Spleen (tissue), 11 donors: ENCODE measurements at regions not wholly inside any gene's neighbourhood (a gene's known extent, or its start where the extent isn't known, plus 50 kb on each side); places are given as distances from the start of the nearest gene placed in this dataset.

Source experiments
- DNase-seq: peaks from one replicate; pipeline ENCODE4 v3.0.0-alpha.2; 2020
- H3K27ac ChIP-seq, 8 donors: fragments of 200-600 bp; sonication (generic) in 7 of 8; 1 replicate in 4 of 8; 2 replicates in 4 of 8; pipeline versions ENCODE4 v1.5.0 to v1.8.0; 2016 to 2021; ENCODE audit warnings: inconsistent platforms in 4 of 8, mild to moderate bottlenecking in 4 of 8, moderate library complexity in 1 of 8
- H3K27me3 ChIP-seq, 7 donors: fragments of 200-600 bp; sonication (generic) in 6 of 7; replicated peaks in 1 of 7; 1 replicate in 4 of 7; 2 replicates in 3 of 7; pipeline versions ENCODE4 v1.5.0 to v1.8.0; 2016 to 2021; ENCODE audit warnings: inconsistent platforms in 3 of 7, mild to moderate bottlenecking in 1 of 7
- H3K36me3 ChIP-seq, 6 donors: fragments of 200-600 bp; sonication (generic) in 5 of 6; 1 replicate in 4 of 6; 2 replicates in 2 of 6; pipeline versions ENCODE4 v1.5.0 to v1.8.0; 2016 to 2021; ENCODE audit warnings: inconsistent platforms in 2 of 6
- H3K4me1 ChIP-seq, 6 donors: fragments of 200-600 bp; sonication (generic) in 5 of 6; 1 replicate in 3 of 6; 2 replicates in 3 of 6; pipeline versions ENCODE4 v1.5.0 to v1.8.0; 2016 to 2021; ENCODE audit warnings: inconsistent platforms in 3 of 6
- H3K4me3 ChIP-seq, 8 donors: fragments of 200-600 bp; sonication (generic) in 7 of 8; 1 replicate in 4 of 8; 2 replicates in 4 of 8; pipeline versions ENCODE4 v1.5.0 to v1.8.0; 2016 to 2021; ENCODE audit warnings: inconsistent platforms in 4 of 8, mild to moderate bottlenecking in 4 of 8, moderate library complexity in 2 of 8
- H3K9me3 ChIP-seq, 8 donors: fragments of 200-600 bp; sonication (generic) in 7 of 8; 1 replicate in 4 of 8; 2 replicates in 4 of 8; pipeline versions ENCODE4 v1.5.0 to v1.8.0; 2016 to 2021; ENCODE audit warnings: inconsistent platforms in 4 of 8
- CTCF ChIP-seq, 11 experiments: fragments of 200-600 bp in 7 of 11; fragments of 450-650 bp in 4 of 11; sonication (generic) in 4 of 11; IDR thresholded peaks in 8 of 11; conservative IDR thresholded peaks in 3 of 11; 1 replicate in 7 of 11; 2 replicates in 4 of 11; pipeline versions ENCODE4 v1.4.0 to v1.8.0; 2016 to 2021; ENCODE audit warnings: antibody characterized with exemption in 11 of 11, inconsistent platforms in 4 of 11, mild to moderate bottlenecking in 1 of 11
- POLR2A ChIP-seq, 3 donors: fragments of 450-650 bp; IDR thresholded peaks; one replicate each; pipeline ENCODE4 v1.5.1; 2017; ENCODE audit warnings: antibody characterized with exemption in 3 of 3, mild to moderate bottlenecking in 1 of 3
- POLR2AphosphoS5 ChIP-seq, 3 donors: sonication (generic); formaldehyde crosslinking; IDR thresholded peaks; one replicate each; pipeline ENCODE4 v1.5.1; 2017; ENCODE audit warnings: antibody characterized with exemption in 3 of 3
- WGBS, 5 donors: extraction: QIAGEN DNeasy Blood & Tissue Kit in 3 of 5; methylation state at CpG; one replicate each; pipeline versions ENCODE4 v1.1.5 to v1.1.7; 2013 to 2018; 5-methylcytosine and 5-hydroxymethylcytosine counted together
- intact Hi-C: fragments of 100-400 bp; cut with DNase I; formaldehyde crosslinking; loops from one replicate; pipeline ENCODE4 v1.15.0; 2023; ENCODE audit warnings: low total_unique reads
- donor health status: healthy with polysubstance abuse.
- donor health status: DM: no; HTN: no; CAD: no; lungs with moderate emphysema.
- donor health status: DM: no; HTN: no; CAD: no.
- donor health status: Bipolar disorder and iron deficiency.
- donor health status: healthy.
- donor health status: DM: no; HTN: no; CAD: no.
- donor health status: DM: yes; HTN: yes; CAD: no.

GRCh38 chr11:131246156-131246555 is 124.3 kb upstream of the NTM start:
- Histone ChIP-seq H3K4me1 (no peaks in the 10 kb centered on the region), H3K27ac (no peak overlapping the region), H3K36me3 (no peaks in the 10 kb centered on the region), H3K4me3 (no peak overlapping the region), H3K27me3 (peaks cover 0 to 39% (median 0%) of the 10 kb centered on the region in 7 donors), H3K9me3 (no peaks in the 10 kb centered on the region)
- no peak for DNase-seq
- TF ChIP-seq POLR2AphosphoS5 (IDR thresholded peaks at IDR 0.05) (no peak), POLR2A (IDR thresholded peaks at IDR 0.05) (no peak), CTCF (IDR thresholded peaks at IDR 0.05 in 8 of 11, conservative IDR thresholded peaks at IDR 0.05 in 3 of 11) (no peak)
- intact Hi-C loops, result no loop called here
- 15 to 39% (median 25%) methylated on average over 3 of the region's 3 CpGs for WGBS, 5 donors

GRCh38 chr11:131246663-131247062 is 123.8 kb upstream of the NTM start:
- Histone ChIP-seq H3K36me3 (no peaks in the 10 kb centered on the region), H3K4me1 (no peaks in the 10 kb centered on the region), H3K4me3 (no peak overlapping the region), H3K27ac (no peak overlapping the region), H3K9me3 (no peaks in the 10 kb centered on the region), H3K27me3 (peaks cover 0 to 39% (median 0%) of the 10 kb centered on the region in 7 donors)
- WGBS, 5 donors, result 16 to 19% (median 18%) methylated on average over 15 of the region's 15 CpGs
- DNase-seq, result no peak
- intact Hi-C loops, result no loop called here
- TF ChIP-seq CTCF (IDR thresholded peaks at IDR 0.05 in 8 of 11, conservative IDR thresholded peaks at IDR 0.05 in 3 of 11) (peak in 3 of 11 experiments; percentile 8 to 28 (median 22)), POLR2AphosphoS5 (IDR thresholded peaks at IDR 0.05) (no peak), POLR2A (IDR thresholded peaks at IDR 0.05) (no peak)

- intact Hi-C loops, result no loop called here
- no peak for TF ChIP-seq POLR2AphosphoS5 (IDR thresholded peaks at IDR 0.05)
- TF ChIP-seq CTCF (IDR thresholded peaks at IDR 0.05 in 8 of 11, conservative IDR thresholded peaks at IDR 0.05 in 3 of 11), result no peak
- no peak for TF ChIP-seq POLR2A (IDR thresholded peaks at IDR 0.05)
Observed at GRCh38 chr11:131248588-131248987, 121.8 kb upstream of the NTM start.

GRCh38 chr11:131253142-131253655 is 117.2 kb upstream of the NTM start:
- Histone ChIP-seq H3K27me3 (peaks cover 0 to 17% (median 0%) of the 10 kb centered on the region in 7 donors), H3K4me3 (no peak overlapping the region), H3K27ac (no peak overlapping the region), H3K36me3 (no peaks in the 10 kb centered on the region), H3K9me3 (no peaks in the 10 kb centered on the region), H3K4me1 (no peaks in the 10 kb centered on the region)
- intact Hi-C loops, result no loop called here
- TF ChIP-seq POLR2AphosphoS5 (IDR thresholded peaks at IDR 0.05) (no peak), CTCF (IDR thresholded peaks at IDR 0.05 in 8 of 11, conservative IDR thresholded peaks at IDR 0.05 in 3 of 11) (no peak)
- DNase-seq, result no peak
- WGBS, 5 donors, result 13 to 24% (median 16%) methylated on average over 5 of the region's 5 CpGs

More at GRCh38 chr11:131248588-131248987, 121.8 kb upstream of the NTM start:
- Histone ChIP-seq H3K27ac (no peak overlapping the region), H3K27me3 (peaks cover 0 to 37% (median 0%) of the 10 kb centered on the region in 7 donors), H3K9me3 (no peaks in the 10 kb centered on the region), H3K4me1 (no peaks in the 10 kb centered on the region), H3K4me3 (no peak overlapping the region), H3K36me3 (no peaks in the 10 kb centered on the region)
- WGBS, 5 donors, result 49 to 87% (median 72%) methylated on average over 1 to 2 of the region's 2 CpGs
- no peak for DNase-seq
